ENCODE measurements at regions not wholly inside any gene's neighbourhood (a gene's known extent, or its start where the extent isn't known, plus 50 kb on each side); places are given as distances from the start of the nearest gene placed in this dataset.

DNA sequence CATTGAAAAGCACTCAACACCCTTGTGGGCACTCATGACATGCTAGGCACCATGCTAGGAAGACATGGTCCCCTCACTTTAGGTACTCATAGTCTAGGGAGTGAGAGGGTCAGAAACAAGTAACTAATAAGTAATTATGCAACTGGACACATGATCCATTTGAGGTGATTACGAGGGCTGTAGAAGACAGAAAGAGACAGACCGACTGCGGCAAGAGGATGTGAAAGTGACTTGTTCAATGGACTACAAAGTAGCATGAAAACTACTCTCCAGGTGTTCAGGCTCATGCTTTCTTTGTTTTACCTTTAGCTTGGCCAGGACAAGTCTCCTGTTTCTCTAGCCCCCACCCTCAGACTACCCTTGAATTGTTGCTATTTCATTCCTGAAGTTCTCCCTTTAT, 310.8 kb upstream of the SORL1-AS1 start:
- TF ChIP-seq, protein P1, sequence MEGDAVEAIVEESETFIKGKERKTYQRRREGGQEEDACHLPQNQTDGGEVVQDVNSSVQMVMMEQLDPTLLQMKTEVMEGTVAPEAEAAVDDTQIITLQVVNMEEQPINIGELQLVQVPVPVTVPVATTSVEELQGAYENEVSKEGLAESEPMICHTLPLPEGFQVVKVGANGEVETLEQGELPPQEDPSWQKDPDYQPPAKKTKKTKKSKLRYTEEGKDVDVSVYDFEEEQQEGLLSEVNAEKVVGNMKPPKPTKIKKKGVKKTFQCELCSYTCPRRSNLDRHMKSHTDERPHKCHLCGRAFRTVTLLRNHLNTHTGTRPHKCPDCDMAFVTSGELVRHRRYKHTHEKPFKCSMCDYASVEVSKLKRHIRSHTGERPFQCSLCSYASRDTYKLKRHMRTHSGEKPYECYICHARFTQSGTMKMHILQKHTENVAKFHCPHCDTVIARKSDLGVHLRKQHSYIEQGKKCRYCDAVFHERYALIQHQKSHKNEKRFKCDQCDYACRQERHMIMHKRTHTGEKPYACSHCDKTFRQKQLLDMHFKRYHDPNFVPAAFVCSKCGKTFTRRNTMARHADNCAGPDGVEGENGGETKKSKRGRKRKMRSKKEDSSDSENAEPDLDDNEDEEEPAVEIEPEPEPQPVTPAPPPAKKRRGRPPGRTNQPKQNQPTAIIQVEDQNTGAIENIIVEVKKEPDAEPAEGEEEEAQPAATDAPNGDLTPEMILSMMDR (IDR thresholded peaks at IDR 0.05): no peak
- TF ChIP-seq POLR2A (IDR thresholded peaks at IDR 0.05): no peak

Data from thyroid gland (tissue), 4 donors.